ENCODE measurements at regions not wholly inside any gene's neighbourhood (a gene's known extent, or its start where the extent isn't known, plus 50 kb on each side); places are given as distances from the start of the nearest gene placed in this dataset.
"Not testable (repeated sequence)": the region's sequence is repeated elsewhere in the genome, so short reads cannot be mapped to it uniquely, and the experiment has no call there.

GRCh38 chr5:56311306-56311905 lies 78.3 kb upstream of the ANKRD55 start:
- no peak for DNase-seq

DNA sequence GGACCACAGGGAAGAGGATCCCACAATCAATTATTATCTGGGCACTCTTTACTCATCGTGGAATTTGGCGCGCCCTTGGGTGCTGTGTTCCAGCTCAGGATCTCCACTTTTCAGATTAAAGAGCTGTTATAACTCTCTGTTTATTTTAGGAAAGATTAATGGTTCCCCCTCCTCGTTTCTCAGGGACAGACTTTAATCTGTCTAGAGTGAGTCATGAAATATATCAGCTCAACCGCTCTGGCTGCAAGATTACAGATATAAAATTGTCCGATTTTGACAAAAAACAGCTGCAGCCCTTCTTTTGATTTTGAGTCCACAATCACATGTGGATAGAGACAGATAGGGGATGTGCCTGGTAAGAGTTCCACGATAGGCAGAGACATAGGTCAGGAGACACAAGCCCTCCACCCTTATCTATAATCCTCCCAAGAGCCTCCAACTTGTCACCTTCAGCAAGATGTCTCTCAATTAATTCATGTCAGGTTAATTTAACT lies 77.6 kb upstream of the ANKRD55 start:
- no peak for DNase-seq

DNA sequence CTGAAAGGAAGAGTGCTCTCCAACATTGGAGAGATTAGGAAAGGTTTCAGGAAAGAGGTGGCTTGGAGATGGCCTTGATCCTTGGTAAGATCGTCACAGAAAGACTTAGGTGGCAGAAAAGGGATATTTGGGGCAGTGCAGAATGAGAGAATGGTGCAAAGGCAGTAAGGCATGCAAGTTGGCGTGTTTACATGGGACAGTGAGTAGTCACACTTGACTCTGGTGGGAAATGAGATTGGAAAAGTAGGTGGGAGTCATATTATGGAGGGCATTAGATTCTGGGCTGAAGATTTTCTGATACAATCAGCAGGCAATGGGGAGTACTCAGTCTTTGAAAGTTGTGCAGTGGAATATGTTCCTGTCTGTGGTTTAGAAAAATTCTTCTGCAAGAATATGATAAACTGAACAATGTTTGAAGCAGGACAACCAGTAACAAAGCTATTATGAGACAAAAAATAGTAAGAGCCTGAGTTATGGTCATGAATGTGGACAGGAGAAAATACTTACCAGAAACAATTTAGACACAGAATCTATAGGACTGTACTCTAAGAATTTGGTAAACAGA lies 76.2 kb upstream of the ANKRD55 start:
- DNase-seq = no peak

- DNase-seq = no peak
Measured at GRCh38 chr5:56307714-56308333, 74.7 kb upstream of the ANKRD55 start.

- no peak for DNase-seq
Measured at GRCh38 chr5:56306433-56307150, 73.5 kb upstream of the ANKRD55 start.

- DNase-seq = no peak
Measured at GRCh38 chr5:56305001-56305950, 72.1 kb upstream of the ANKRD55 start.

GRCh38 chr5:56303511-56303910 lies 70.4 kb upstream of the ANKRD55 start:
- DNase-seq = no peak

DNA sequence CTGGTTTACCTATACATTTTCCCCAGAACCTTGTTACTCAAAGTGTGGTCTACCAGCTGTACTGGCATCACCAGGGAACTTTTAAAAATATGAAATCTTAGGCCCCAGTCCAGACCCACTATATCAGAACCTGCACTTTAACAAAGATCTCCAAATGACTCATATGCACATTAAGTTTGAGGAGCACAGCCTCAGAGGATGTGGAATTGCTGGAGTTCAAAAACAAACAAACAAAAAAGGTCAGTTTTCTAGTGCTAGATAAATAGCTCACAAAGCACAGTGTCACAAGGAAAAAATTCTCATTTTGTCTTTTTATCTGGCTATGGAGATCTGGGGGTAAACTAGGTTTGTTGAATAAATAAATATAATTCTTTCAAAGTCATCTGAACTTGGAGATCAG lies 68.9 kb upstream of the ANKRD55 start:
- DNase-seq = no peak

DNA sequence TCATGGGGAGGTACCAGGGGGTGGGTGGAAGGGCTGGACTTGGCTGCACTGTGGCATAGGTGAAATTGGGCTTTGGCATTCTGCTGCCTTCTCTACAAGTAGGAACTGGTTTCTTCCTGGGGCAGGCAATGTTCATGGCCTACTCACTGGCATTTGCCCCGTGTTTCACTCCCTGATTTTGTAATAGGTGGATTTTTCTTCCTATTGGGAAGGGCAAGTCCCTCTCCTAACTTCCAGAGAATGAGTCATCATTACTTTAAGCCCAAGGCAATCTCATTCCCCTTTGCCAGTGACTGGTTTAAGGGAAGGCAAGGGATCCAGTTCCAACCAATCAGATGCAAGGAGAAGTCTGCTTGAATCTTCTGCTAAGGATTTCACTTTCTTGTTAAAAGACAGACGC lies 67.9 kb upstream of the ANKRD55 start:
- DNase-seq = no peak

GRCh38 chr5:56299212-56299611 lies 66.1 kb upstream of the ANKRD55 start:
- no peak for DNase-seq

- no peak for DNase-seq
Measured at GRCh38 chr5:56298336-56299090, 65.4 kb upstream of the ANKRD55 start.

DNA sequence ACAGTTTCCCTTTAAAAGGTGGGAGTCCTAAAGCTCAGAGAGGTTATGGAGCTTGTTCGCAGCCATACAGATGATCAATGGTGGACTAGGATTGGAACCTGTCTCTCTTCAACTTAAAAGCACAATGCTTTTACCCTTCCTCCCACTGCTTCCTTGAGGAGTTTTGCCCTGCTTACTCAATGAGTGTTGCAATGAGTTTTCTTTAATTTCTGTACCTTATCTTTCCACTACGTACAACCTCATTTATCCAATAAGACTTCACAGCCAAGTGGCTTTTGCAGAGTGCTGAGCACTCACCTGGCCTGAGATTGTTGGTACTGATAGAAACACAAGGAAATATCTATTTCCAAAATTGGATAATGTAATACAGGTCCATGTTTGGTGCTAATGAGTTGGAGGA lies 64.7 kb upstream of the ANKRD55 start:
- no peak for DNase-seq

DNA sequence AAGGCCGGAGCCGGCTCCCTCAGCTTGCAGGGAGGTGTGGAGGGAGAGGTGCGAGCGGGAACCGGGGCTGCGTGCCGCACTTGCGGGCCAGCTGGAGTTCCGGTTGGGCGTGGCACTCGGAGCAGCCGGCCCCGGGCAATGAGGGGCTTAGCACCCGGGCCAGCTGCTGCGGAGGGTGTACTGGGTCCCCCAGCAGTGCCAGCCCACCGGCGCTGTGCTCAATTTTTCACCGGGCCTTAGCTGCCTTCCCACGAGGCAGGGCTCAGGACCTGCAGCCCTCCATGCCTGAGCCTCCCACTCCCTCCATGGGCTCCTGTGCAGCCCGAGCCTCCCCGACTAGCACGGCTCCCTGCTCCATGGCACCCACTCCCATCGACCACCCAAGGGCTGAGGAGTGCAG lies 62.2 kb upstream of the ANKRD55 start:
- not testable (repeated sequence) for DNase-seq

GRCh38 chr5:56294354-56294753 lies 61.2 kb upstream of the ANKRD55 start:
- DNase-seq = no peak

DNA sequence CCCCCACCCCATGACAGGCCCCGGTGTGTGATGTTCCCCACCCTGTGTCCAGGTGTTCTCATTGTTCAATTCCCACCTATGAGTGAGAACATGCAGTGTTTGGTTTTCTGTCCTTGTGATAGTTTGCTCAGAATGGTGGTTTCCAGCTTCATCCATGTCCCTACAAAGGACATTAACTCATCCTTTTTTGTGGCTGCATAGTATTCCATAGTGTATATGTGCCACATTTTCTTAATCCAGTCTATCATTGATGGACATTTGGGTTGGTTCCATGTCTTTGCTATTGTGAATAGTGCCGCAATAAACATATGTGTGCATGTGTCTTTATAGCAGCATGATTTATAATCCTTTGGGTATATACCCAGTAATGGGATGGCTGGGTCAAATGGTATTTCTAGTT lies 59.7 kb upstream of the ANKRD55 start:
- DNase-seq = not testable (repeated sequence)

DNA sequence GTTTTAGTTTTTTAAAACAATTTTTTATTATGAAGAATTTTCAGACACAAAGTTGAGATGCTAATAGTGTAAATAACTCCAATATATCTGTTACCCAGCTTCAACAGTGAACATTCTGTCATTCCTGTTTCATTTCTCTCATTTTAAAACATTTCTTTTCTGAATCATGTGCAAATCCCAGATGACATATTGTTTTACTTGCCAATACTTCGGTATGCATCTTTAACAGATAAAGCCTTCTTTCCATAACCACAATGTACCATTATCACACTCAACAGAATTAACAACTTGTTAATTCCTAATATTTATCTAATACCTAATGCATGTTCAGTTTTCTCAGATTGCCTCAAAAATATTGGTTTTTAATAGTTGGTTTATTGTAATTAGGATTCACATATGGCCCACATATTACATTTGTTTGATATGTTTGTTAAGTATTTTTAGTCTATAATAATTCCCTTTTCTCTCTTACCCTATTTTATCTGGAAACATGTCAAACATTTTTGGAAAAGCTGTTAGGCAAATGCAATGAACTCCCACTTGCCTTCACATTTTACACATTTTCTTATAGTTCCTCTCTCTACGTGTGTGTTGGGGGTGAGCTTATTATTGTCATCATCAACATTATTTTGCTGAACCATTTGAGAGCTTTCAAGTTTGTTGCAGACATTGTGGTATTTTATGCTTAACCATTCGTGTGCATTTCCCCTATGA lies 58.7 kb upstream of the ANKRD55 start:
- DNase-seq = no peak

DNA sequence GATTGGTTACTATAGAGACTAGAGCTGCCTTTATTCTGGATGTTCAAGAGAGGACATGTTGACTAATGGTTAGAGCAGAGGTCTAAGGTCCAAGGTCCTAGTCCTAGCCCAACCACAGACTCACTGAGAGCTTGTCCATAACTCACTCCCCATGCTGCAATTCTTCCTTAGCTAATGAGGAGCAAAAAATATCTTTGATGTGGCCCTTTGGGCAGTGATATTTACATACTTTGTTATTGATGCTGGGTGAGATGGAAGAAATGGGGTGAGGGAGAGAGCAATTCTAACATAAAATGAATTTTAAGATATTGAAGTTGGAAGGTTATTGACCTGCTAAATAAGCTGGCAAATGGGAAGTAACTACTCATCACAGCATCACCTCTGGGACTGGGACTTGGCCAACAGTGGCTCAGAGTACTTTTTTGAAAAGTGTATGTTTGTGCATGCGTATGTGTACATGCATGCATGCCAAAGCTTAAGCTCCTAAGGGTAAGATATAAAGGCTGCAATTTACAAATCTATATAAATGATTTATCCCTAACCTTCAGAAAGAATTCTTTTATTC lies 58.0 kb upstream of the ANKRD55 start:
- no peak for DNase-seq

GRCh38 chr5:56290378-56291078 lies 57.4 kb upstream of the ANKRD55 start:
- DNase-seq = no peak

- no peak for DNase-seq
Measured at GRCh38 chr5:56289602-56289987, 56.5 kb upstream of the ANKRD55 start.

DNA sequence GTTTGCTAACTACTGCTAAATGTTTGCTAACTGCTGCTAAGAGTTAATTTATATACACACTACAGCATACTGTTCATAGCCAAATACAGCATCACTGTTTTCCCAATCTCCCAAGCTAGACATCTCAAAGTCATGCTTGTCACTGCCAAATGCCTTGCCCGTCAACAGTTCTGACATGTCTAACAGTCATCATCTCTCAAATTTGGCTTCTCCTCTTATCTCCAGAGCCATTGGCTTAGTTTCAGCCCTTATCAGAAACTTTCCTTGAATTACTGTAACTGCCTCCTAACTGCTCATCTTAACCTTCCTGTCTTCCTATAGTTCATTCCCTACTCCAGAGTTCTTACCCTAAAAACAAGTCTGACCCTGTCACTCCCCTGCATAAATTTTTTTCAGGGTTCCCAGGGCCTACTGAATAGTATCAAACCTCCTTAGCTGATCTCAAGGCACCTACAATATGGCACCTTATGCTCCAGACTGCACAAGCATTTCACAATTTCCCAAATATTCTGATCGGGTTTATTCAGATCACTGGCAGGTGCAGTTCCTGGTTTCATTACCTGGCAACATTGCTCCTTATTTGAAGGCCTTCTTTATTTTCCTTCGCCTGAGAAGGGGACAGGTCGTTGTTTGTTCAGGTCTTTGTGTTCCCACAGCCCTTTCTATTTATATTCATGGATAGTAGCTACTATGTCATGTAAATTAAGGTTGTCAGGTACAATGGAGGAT lies 55.9 kb upstream of the ANKRD55 start:
- no peak for DNase-seq
